ENCODE measurements at regions not wholly inside any gene's neighbourhood (a gene's known extent, or its start where the extent isn't known, plus 50 kb on each side); places are given as distances from the start of the nearest gene placed in this dataset.
"Not testable (repeated sequence)": the region's sequence is repeated elsewhere in the genome, so short reads cannot be mapped to it uniquely, and the experiment has no call there.

- DNase-seq = peak; percentile 95
Measured at GRCh38 chr14:58731465-58732293, 93.9 kb downstream of the DACT1 start.

- no peak for DNase-seq
Measured at GRCh38 chr14:58732387-58732786, 94.6 kb downstream of the DACT1 start.

- DNase-seq = no peak
Measured at GRCh38 chr14:58733451-58734208, 95.9 kb downstream of the DACT1 start.

- no peak for DNase-seq
Measured at GRCh38 chr14:58735596-58735995, 97.8 kb downstream of the DACT1 start.

- no peak for DNase-seq
Measured at GRCh38 chr14:58736606-58737005, 98.8 kb downstream of the DACT1 start.

GRCh38 chr14:58737511-58737910 is 99.7 kb downstream of the DACT1 start:
- no peak for DNase-seq

GRCh38 chr14:58738189-58738836 is 100.6 kb downstream of the DACT1 start:
- DNase-seq = peak; percentile 79

GRCh38 chr14:58738876-58739275 is 101.1 kb downstream of the DACT1 start:
- no peak for DNase-seq

GRCh38 chr14:58739674-58740073 is 101.9 kb downstream of the DACT1 start:
- no peak for DNase-seq

GRCh38 chr14:58740379-58740935 is 102.7 kb downstream of the DACT1 start:
- no peak for DNase-seq

- DNase-seq = no peak
Measured at GRCh38 chr14:58744801-58745394, 107.1 kb downstream of the DACT1 start.

- peak; percentile 84 for DNase-seq
Measured at GRCh38 chr14:58746261-58746660, 108.5 kb downstream of the DACT1 start.

- DNase-seq = no peak
Measured at GRCh38 chr14:58746701-58747100, 108.9 kb downstream of the DACT1 start.

GRCh38 chr14:58747181-58747580 is 109.4 kb downstream of the DACT1 start:
- DNase-seq = peak; percentile 83

- DNase-seq = not testable (repeated sequence)
Measured at GRCh38 chr14:58748251-58748650, 110.5 kb downstream of the DACT1 start.

GRCh38 chr14:58749066-58749669 is 111.4 kb downstream of the DACT1 start:
- DNase-seq = peak; percentile 92

GRCh38 chr14:58750321-58751269 is 112.8 kb downstream of the DACT1 start:
- no peak for DNase-seq

GRCh38 chr14:58751788-58752187 is 114.0 kb downstream of the DACT1 start:
- DNase-seq = no peak

- DNase-seq = no peak
Measured at GRCh38 chr14:58752289-58752688, 114.5 kb downstream of the DACT1 start.

GRCh38 chr14:58752771-58753201 is 115.0 kb downstream of the DACT1 start:
- peak; percentile 27 for DNase-seq
